HFF-Myc (cell line): ENCODE measurements at regions not wholly inside any gene's neighbourhood (a gene's known extent, or its start where the extent isn't known, plus 50 kb on each side); places are given as distances from the start of the nearest gene placed in this dataset.

Source experiments
- DNase-seq: peaks from one replicate; pipeline ENCODE4 v3.0.0-alpha.2; 2011; ENCODE audit warnings: low read depth; ENCODE audit errors: extremely low read depth
- H3K4me3 ChIP-seq: replicated peaks from 2 replicates; pipeline ENCODE4 v1.5.1; 2011; ENCODE audit warnings: low read depth, mild to moderate bottlenecking, control low read depth, low read length
- CTCF ChIP-seq: IDR thresholded peaks from 2 replicates; pipeline ENCODE4 v1.5.1; 2012; ENCODE audit warnings: mild to moderate bottlenecking, low read depth, low read length, control low read depth; ENCODE audit errors: missing control alignments

GRCh38 chr7:35550831-35551230 lies 144.1 kb downstream of the HERPUD2 start:
- no peak for DNase-seq
- no peak for TF ChIP-seq CTCF
- no peak overlapping the region for H3K4me3 ChIP-seq

GRCh38 chr7:35549781-35550180 lies 145.2 kb downstream of the HERPUD2 start:
- no peak for TF ChIP-seq CTCF
- DNase-seq, result no peak
- no peak overlapping the region for H3K4me3 ChIP-seq

GRCh38 chr7:35548291-35548690 lies 146.6 kb downstream of the HERPUD2 start:
- H3K4me3 ChIP-seq, result no peak overlapping the region
- DNase-seq, result no peak
- TF ChIP-seq CTCF, result no peak

GRCh38 chr7:35546691-35547429 lies 148.1 kb downstream of the HERPUD2 start:
- no peak for DNase-seq
- H3K4me3 ChIP-seq, result no peak overlapping the region
- no peak for TF ChIP-seq CTCF

DNA sequence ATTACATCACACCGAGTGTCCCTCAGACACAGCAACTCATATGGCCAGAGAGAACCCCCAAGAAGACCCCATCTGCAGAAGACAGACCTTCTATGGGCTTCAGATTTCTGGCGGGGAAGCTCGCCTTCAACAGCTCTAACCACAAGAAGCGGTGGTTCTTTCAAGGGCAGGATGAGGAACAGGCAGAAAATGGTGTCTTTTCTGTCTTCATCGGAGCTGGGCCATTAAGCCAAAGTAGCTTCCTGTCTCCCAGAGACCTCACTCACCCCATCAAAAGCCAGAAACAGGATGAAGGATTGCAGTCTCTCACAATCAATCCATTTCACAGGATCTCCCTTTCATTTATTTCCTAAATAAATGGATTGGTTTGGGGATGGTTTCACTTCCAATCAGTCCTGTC lies 149.1 kb downstream of the HERPUD2 start:
- DNase-seq, result no peak
- no peak for TF ChIP-seq CTCF
- H3K4me3 ChIP-seq, result no peak overlapping the region

GRCh38 chr7:35544028-35544742 lies 150.8 kb downstream of the HERPUD2 start:
- no peak overlapping the region for H3K4me3 ChIP-seq
- no peak for TF ChIP-seq CTCF
- DNase-seq, result no peak
